Left ventricle myocardium superior (tissue), 1 donor: ENCODE measurements at regions not wholly inside any gene's neighbourhood (a gene's known extent, or its start where the extent isn't known, plus 50 kb on each side); places are given as distances from the start of the nearest gene placed in this dataset.
A peak's percentile ranks its signal among the peaks of the same experiment; 100 is the strongest.

Experiments
- ATAC-seq: fragments of 200-7000 bp; cut with Tn5 transposase; one replicate; pipeline ENCODE4 v1.9.1; 2020; ENCODE audit warnings: mild to moderate bottlenecking, moderate library complexity
- DNase-seq: peaks from one replicate; pipeline ENCODE4 v3.0.0-alpha.2; 2020
- intact Hi-C: fragments of 100-400 bp; cut with micrococcal nuclease; formaldehyde crosslinking; loops from one replicate; pipeline ENCODE4 v1.11.0; 2022
- donor health status: DM: no; HTN: yes; CAD: no; lungs with severe emphysema.

- DNase-seq (peak; percentile 70), ATAC-seq (peak; percentile 99)
- intact Hi-C loops: no loop called here
Measured at GRCh38 chr4:41318839-41319530, 62.3 kb downstream of the UCHL1 start.

GRCh38 chr4:41319553-41319952 lies 62.8 kb downstream of the UCHL1 start:
- DNase-seq (no peak), ATAC-seq (no peak)
- intact Hi-C loops: no loop called here

- intact Hi-C loops: no loop called here
- DNase-seq (no peak), ATAC-seq (no peak)
Measured at GRCh38 chr4:41320278-41320677, 63.5 kb downstream of the UCHL1 start.

- intact Hi-C loops: no loop called here
- no peak for DNase-seq
- no peak for ATAC-seq
Measured at GRCh38 chr4:41320786-41321185, 64.1 kb downstream of the UCHL1 start.

GRCh38 chr4:41321216-41321945 lies 64.7 kb downstream of the UCHL1 start:
- intact Hi-C loops: no loop called here
- ATAC-seq: no peak

GRCh38 chr4:41322617-41323016 lies 65.9 kb downstream of the UCHL1 start:
- intact Hi-C loops: no loop called here
- ATAC-seq (no peak), DNase-seq (no peak)

More at GRCh38 chr4:41321216-41321945, 64.7 kb downstream of the UCHL1 start:
- DNase-seq: no peak

GRCh38 chr4:41323179-41323578 lies 66.5 kb downstream of the UCHL1 start:
- ATAC-seq: no peak
- intact Hi-C loops: no loop called here

GRCh38 chr4:41323706-41324105 lies 67.0 kb downstream of the UCHL1 start:
- no peak for ATAC-seq
- intact Hi-C loops: no loop called here

More at GRCh38 chr4:41323179-41323578, 66.5 kb downstream of the UCHL1 start:
- DNase-seq: no peak

GRCh38 chr4:41324861-41325260 lies 68.1 kb downstream of the UCHL1 start:
- no peak for ATAC-seq
- DNase-seq: no peak
- intact Hi-C loops: no loop called here

More at GRCh38 chr4:41323706-41324105, 67.0 kb downstream of the UCHL1 start:
- no peak for DNase-seq

GRCh38 chr4:41325901-41326300 lies 69.2 kb downstream of the UCHL1 start:
- DNase-seq (no peak), ATAC-seq (no peak)
- intact Hi-C loops: no loop called here

GRCh38 chr4:41326776-41327175 lies 70.0 kb downstream of the UCHL1 start:
- intact Hi-C loops: no loop called here
- DNase-seq (no peak), ATAC-seq (no peak)

- intact Hi-C loops: no loop called here
- DNase-seq (no peak), ATAC-seq (no peak)
Measured at GRCh38 chr4:41327770-41328169, 71.0 kb downstream of the UCHL1 start.

- DNase-seq (no peak), ATAC-seq (no peak)
- intact Hi-C loops: no loop called here
Measured at GRCh38 chr4:41329361-41329760, 72.6 kb downstream of the UCHL1 start.

- intact Hi-C loops: no loop called here
- no peak for DNase-seq
- no peak for ATAC-seq
Measured at GRCh38 chr4:41331224-41331623, 74.5 kb downstream of the UCHL1 start.

- DNase-seq (no peak), ATAC-seq (no peak)
- intact Hi-C loops: no loop called here
Measured at GRCh38 chr4:41332510-41333054, 75.9 kb downstream of the UCHL1 start.

GRCh38 chr4:41334182-41334581 lies 77.5 kb downstream of the UCHL1 start:
- intact Hi-C loops: no loop called here
- DNase-seq: no peak
- ATAC-seq: no peak

- intact Hi-C loops: no loop called here
- ATAC-seq: peak; percentile 78
- DNase-seq: no peak
Measured at GRCh38 chr4:41339812-41340809, 83.4 kb downstream of the UCHL1 start.

- ATAC-seq (no peak), DNase-seq (no peak)
- intact Hi-C loops: no loop called here
Measured at GRCh38 chr4:41346306-41347061, 89.8 kb downstream of the UCHL1 start.

- DNase-seq (no peak), ATAC-seq (no peak)
- intact Hi-C loops: no loop called here
Measured at GRCh38 chr4:41349021-41349420, 92.3 kb downstream of the UCHL1 start.
